ENCODE measurements at regions not wholly inside any gene's neighbourhood (a gene's known extent, or its start where the extent isn't known, plus 50 kb on each side); places are given as distances from the start of the nearest gene placed in this dataset.
"Not testable (repeated sequence)": the region's sequence is repeated elsewhere in the genome, so short reads cannot be mapped to it uniquely, and the experiment has no call there.

- DNase-seq = peak; percentile 38
Observed at GRCh38 chr1:185681034-185681633, 53.1 kb upstream of the HMCN1 start.

- DNase-seq = no peak
Observed at GRCh38 chr1:185680453-185680852, 53.7 kb upstream of the HMCN1 start.

GRCh38 chr1:185679220-185679619 is 55.0 kb upstream of the HMCN1 start:
- no peak for DNase-seq

GRCh38 chr1:185676969-185677368 is 57.2 kb upstream of the HMCN1 start:
- DNase-seq = no peak

- peak; percentile 42 for DNase-seq
Observed at GRCh38 chr1:185674201-185674600, 60.0 kb upstream of the HMCN1 start.

GRCh38 chr1:185672719-185673360 is 61.4 kb upstream of the HMCN1 start:
- no peak for DNase-seq

- DNase-seq = peak; percentile 47
Observed at GRCh38 chr1:185670187-185670627, 64.0 kb upstream of the HMCN1 start.

GRCh38 chr1:185668013-185668412 is 66.2 kb upstream of the HMCN1 start:
- DNase-seq = no peak

GRCh38 chr1:185666582-185666981 is 67.6 kb upstream of the HMCN1 start:
- no peak for DNase-seq

GRCh38 chr1:185663771-185664296 is 70.4 kb upstream of the HMCN1 start:
- no peak for DNase-seq

GRCh38 chr1:185663332-185663731 is 70.9 kb upstream of the HMCN1 start:
- DNase-seq = no peak

GRCh38 chr1:185661971-185662370 is 72.2 kb upstream of the HMCN1 start:
- DNase-seq = no peak

- no peak for DNase-seq
Observed at GRCh38 chr1:185656663-185657062, 77.5 kb upstream of the HMCN1 start.

- DNase-seq = no peak
Observed at GRCh38 chr1:185654952-185655314, 79.3 kb upstream of the HMCN1 start.

- DNase-seq = no peak
Observed at GRCh38 chr1:185654199-185654951, 79.8 kb upstream of the HMCN1 start.

GRCh38 chr1:185653615-185654014 is 80.6 kb upstream of the HMCN1 start:
- no peak for DNase-seq

- no peak for DNase-seq
Observed at GRCh38 chr1:185652348-185652747, 81.8 kb upstream of the HMCN1 start.

- no peak for DNase-seq
Observed at GRCh38 chr1:185650602-185651230, 83.5 kb upstream of the HMCN1 start.

- DNase-seq = no peak
Observed at GRCh38 chr1:185648858-185649589, 85.2 kb upstream of the HMCN1 start.

- not testable (repeated sequence) for DNase-seq
Observed at GRCh38 chr1:185647597-185648267, 86.5 kb upstream of the HMCN1 start.

GRCh38 chr1:185646202-185646683 is 87.9 kb upstream of the HMCN1 start:
- DNase-seq = no peak

- no peak for DNase-seq
Observed at GRCh38 chr1:185645686-185646085, 88.5 kb upstream of the HMCN1 start.
